ENCODE measurements at regions not wholly inside any gene's neighbourhood (a gene's known extent, or its start where the extent isn't known, plus 50 kb on each side); places are given as distances from the start of the nearest gene placed in this dataset.

DNA sequence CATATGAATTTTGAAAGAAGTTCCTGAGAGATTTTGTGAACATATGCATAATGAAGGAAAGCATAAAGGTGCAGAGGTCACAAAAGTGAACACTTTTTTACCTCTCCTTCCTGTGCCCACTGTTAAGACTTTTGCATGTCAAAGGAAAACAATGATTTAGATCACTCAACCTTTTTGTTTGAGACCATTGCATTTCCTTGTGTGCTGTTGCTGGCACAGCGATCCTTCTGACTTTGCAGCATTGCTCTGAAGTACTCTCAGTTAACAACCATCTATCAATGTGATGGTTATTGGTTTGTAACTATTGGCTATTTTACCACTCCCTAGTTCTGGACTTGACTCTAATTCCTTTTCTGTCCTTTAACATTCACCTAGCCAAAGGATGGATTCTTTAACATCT lies 61.7 kb upstream of the TFPI start:
- WGBS (ENCODE audit: insufficient coverage), result no CpG with 5 or more reads among the region's 1 CpG
- no peak for DNase-seq
- TF ChIP-seq, protein P1, sequence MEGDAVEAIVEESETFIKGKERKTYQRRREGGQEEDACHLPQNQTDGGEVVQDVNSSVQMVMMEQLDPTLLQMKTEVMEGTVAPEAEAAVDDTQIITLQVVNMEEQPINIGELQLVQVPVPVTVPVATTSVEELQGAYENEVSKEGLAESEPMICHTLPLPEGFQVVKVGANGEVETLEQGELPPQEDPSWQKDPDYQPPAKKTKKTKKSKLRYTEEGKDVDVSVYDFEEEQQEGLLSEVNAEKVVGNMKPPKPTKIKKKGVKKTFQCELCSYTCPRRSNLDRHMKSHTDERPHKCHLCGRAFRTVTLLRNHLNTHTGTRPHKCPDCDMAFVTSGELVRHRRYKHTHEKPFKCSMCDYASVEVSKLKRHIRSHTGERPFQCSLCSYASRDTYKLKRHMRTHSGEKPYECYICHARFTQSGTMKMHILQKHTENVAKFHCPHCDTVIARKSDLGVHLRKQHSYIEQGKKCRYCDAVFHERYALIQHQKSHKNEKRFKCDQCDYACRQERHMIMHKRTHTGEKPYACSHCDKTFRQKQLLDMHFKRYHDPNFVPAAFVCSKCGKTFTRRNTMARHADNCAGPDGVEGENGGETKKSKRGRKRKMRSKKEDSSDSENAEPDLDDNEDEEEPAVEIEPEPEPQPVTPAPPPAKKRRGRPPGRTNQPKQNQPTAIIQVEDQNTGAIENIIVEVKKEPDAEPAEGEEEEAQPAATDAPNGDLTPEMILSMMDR (IDR thresholded peaks at IDR 0.05), result no peak
- intact Hi-C loops (cut with micrococcal nuclease), result no loop called here
- H3K9ac ChIP-seq (ENCODE audit: insufficient read depth, low read length, poor library complexity, severe bottlenecking), result no peak overlapping the region
- H3K36me3 ChIP-seq (replicated peaks in 1 of 2; ENCODE audit: control insufficient read depth in 1 of 2, insufficient read depth in 2 of 2, low read length in 2 of 2), result no peaks in the 10 kb centered on the region
- Mint-ChIP-seq H3K4me1 (no peaks in the 10 kb centered on the region), H3K36me3 (no peaks in the 10 kb centered on the region), H3K27ac (no peak overlapping the region), H3K4me3 (no peak overlapping the region), H3K27me3 (ENCODE audit: low read depth in 3 of 3) (no peaks in the 10 kb centered on the region), H3K9me3 (no peaks in the 10 kb centered on the region)
- no peaks in the 10 kb centered on the region for H4K20me1 ChIP-seq (ENCODE audit: insufficient read depth, low read length)
- no peaks in the 10 kb centered on the region for H3K79me2 ChIP-seq (ENCODE audit: insufficient read depth, low read length)
- no peak overlapping the region for H3K27ac ChIP-seq (ENCODE audit: low read depth in 1 of 2, low read length in 2 of 2)
- no peak overlapping the region for H3K4me3 ChIP-seq (replicated peaks in 1 of 3; ENCODE audit: low read depth in 2 of 3, low read length in 3 of 3)
- no peaks in the 10 kb centered on the region for H3K9me3 ChIP-seq (replicated peaks in 1 of 2; ENCODE audit: control insufficient read depth in 1 of 2, insufficient read depth in 1 of 2, low read length in 2 of 2)
- H3K4me1 ChIP-seq (ENCODE audit: control insufficient read depth in 1 of 2, insufficient read depth in 2 of 2, low read length in 2 of 2), result no peaks in the 10 kb centered on the region
- no peaks in the 10 kb centered on the region for H3K27me3 ChIP-seq (ENCODE audit: control insufficient read depth in 2 of 2, insufficient read depth in 2 of 2, low read length in 2 of 2)
- H2AFZ ChIP-seq (ENCODE audit: insufficient read depth, low read depth, low read length, poor library complexity, severe bottlenecking), result no peak overlapping the region
- H3K4me2 ChIP-seq (replicated peaks; ENCODE audit: extremely low read depth, low read length, poor library complexity, severe bottlenecking), result no peak overlapping the region

DNA sequence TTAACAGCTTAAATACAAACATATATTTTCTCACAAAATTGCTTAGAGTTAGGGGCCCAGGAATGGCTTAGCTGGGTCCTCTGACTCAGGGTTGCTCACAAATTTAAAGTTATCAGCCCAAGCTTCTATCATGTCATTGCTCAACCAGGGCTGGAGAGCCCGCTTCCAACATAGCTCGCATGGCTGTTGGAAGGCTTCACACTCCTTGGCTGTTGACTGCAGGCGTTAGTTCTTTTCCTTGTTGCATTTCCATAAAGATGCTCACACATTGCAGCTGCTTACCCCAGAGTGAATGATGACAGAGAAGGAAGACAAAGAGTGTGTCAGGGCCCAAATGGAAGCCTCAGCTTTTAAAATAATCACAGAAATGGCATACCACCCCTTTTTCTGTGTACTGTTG lies 62.9 kb upstream of the TFPI start:
- Mint-ChIP-seq H3K4me1 (no peaks in the 10 kb centered on the region), H3K27ac (no peak overlapping the region), H3K27me3 (ENCODE audit: low read depth in 3 of 3) (no peaks in the 10 kb centered on the region), H3K4me3 (no peak overlapping the region), H3K9me3 (no peaks in the 10 kb centered on the region), H3K36me3 (no peaks in the 10 kb centered on the region)
- Histone ChIP-seq H4K20me1 (ENCODE audit: insufficient read depth, low read length) (no peaks in the 10 kb centered on the region), H3K27me3 (ENCODE audit: control insufficient read depth in 2 of 2, insufficient read depth in 2 of 2, low read length in 2 of 2) (no peaks in the 10 kb centered on the region), H3K36me3 (replicated peaks in 1 of 2; ENCODE audit: control insufficient read depth in 1 of 2, insufficient read depth in 2 of 2, low read length in 2 of 2) (no peaks in the 10 kb centered on the region), H3K79me2 (ENCODE audit: insufficient read depth, low read length) (no peaks in the 10 kb centered on the region), H3K4me2 (replicated peaks; ENCODE audit: extremely low read depth, low read length, poor library complexity, severe bottlenecking) (no peak overlapping the region), H2AFZ (ENCODE audit: insufficient read depth, low read depth, low read length, poor library complexity, severe bottlenecking) (no peak overlapping the region), H3K4me3 (replicated peaks in 1 of 3; ENCODE audit: low read depth in 2 of 3, low read length in 3 of 3) (no peak overlapping the region), H3K9ac (ENCODE audit: insufficient read depth, low read length, poor library complexity, severe bottlenecking) (no peak overlapping the region), H3K27ac (ENCODE audit: low read depth in 1 of 2, low read length in 2 of 2) (no peak overlapping the region), H3K9me3 (replicated peaks in 1 of 2; ENCODE audit: control insufficient read depth in 1 of 2, insufficient read depth in 1 of 2, low read length in 2 of 2) (no peaks in the 10 kb centered on the region), H3K4me1 (ENCODE audit: control insufficient read depth in 1 of 2, insufficient read depth in 2 of 2, low read length in 2 of 2) (no peaks in the 10 kb centered on the region)
- no peak for DNase-seq
- no CpG with 5 or more reads among the region's 3 CpGs for WGBS (ENCODE audit: insufficient coverage)
- intact Hi-C loops (cut with micrococcal nuclease), result no loop called here
- TF ChIP-seq, protein P1 (IDR thresholded peaks at IDR 0.05), result no peak

Data from CD14-positive monocyte (primary cell).